ENCODE measurements at regions not wholly inside any gene's neighbourhood (a gene's known extent, or its start where the extent isn't known, plus 50 kb on each side); places are given as distances from the start of the nearest gene placed in this dataset.

DNA sequence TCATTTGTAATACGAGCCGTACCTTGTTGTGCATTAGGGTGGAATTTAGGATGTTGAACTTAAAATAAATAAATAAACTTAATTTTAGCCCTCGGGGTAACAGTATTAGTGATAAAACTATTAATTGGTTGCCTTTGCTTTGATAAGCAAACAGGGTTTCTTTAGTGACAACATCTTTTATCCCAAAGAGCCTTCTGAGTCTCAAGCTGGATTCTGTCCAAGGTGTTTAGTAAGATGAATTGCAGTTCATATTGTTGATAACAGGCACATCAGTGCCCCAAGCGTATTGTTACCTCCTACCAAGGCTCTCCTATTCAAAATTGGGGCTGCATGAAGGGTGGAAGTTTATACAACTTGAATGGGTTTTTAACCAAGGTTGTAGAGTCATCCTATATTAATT is 144.4 kb upstream of the CELF2 start:
- no peak for FAIRE-seq

DNA sequence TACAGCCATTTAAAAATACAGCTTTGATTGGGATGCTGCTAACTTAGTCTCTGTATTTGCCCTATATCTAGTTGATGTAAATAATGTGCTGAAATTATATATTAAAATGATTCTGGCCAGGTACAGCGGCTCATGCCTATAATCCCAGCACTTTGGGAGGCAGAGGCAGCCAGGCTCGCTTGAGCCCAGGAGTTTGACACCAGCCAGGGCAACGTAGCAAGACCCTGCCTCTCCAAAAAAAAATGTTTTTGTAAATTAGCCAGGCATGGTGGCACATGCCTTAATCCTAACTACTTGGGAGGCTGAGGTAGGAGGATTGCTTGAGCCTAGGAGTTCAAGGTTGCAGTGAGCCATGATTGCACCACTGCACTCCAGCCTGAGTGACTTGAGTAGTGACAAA is 143.8 kb upstream of the CELF2 start:
- no peak for FAIRE-seq

DNA sequence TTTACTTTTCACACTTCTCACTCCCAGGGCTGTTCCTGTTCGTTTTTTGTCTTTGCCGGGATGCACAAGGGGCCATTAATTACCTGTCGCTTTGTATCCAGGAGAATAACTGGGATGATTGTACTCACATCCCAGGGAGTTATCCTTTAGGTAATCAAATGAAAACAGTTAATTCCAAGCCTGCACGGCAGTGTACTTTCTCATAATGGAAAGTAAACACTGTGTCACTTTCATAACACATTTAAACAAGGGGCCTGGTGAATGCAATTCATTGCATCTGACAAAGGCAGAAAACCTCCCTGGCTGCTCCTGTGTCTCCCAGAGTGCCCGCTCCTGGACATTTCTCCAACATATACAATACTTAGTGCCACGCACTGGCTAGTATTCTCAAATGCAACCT is 138.7 kb upstream of the CELF2 start:
- no peak for FAIRE-seq

DNA sequence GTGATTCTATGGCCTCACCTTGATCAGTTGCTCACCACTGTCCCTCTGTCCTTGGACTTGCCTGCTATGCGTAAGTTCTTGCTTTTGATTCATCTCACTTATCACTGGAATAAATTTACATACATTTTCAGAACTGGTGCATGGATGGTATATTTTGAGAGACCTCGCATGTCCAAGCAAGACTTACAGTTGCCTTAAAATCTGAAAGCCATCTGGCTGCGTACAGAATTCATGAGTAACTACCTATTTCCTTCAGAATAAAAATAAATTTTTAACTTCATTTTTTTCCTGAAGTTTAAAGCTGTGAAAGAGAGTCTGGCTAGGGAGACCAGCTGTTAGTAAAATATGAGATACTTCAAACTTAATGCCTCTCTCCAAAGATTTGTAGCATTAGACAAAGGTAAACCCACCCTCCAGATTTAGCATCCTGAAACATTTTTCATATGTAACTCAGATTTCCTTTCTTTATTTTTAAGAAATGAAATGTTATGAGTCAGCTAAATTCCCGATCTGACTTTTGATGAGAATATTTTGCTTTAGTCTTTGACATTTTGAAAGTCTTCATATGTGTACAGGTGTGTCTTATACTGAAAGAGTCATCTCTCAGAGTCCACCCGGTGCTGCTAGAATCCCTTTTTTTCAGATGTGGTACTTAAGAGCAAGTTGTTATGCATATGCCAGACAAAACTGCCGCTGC is 136.4 kb upstream of the CELF2 start:
- FAIRE-seq = no peak

DNA sequence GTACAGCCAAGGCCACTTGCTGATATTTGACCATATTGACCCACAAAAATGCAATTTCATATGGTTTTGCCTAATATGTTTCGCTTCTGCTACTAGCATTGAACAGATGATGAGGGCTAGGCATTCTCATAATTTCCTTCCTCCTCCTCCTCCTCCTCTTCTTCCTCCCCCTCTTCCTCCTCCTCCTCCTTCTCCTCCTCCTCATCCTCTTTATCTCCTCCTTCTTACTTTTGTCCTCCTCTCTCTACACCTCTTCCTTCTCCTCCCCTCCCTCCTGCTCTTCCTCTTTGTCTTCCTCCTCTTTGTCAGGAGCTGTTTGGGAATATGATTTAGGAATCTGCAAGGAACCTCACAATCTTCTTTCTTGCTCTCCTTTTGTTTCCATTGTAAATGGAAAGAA is 133.9 kb upstream of the CELF2 start:
- no peak for FAIRE-seq

DNA sequence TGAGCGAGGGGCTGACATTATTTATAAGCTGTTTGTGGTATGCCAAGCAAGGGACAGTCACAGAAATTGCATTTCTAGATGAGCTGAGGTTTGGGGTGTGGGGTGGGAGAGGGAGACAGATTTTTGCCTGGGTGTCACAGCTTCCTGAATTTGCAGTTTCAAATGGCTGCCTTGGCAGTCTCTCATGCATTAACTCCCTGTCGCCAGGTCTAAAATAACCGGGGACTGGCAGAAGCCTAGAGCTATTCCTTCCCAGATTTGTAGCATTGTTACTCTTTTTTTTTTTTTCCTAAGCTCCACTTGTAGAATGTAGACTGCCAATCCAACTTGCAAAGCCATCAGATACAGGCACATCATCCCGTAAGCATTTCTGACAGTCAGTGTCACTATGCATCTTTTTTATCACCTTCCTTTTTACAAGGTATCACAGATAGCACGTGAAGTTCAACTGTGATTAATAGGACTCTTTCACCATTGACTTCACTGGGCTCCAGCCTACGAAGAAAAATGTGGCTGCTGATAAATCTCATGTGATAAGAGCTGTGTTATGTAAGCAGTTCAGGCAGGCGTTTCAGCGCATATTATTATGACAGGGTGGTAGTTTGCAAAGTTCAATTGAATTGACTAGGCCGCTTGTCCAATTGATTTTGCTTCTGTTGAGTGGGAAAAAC is 130.7 kb upstream of the CELF2 start:
- no peak for FAIRE-seq

DNA sequence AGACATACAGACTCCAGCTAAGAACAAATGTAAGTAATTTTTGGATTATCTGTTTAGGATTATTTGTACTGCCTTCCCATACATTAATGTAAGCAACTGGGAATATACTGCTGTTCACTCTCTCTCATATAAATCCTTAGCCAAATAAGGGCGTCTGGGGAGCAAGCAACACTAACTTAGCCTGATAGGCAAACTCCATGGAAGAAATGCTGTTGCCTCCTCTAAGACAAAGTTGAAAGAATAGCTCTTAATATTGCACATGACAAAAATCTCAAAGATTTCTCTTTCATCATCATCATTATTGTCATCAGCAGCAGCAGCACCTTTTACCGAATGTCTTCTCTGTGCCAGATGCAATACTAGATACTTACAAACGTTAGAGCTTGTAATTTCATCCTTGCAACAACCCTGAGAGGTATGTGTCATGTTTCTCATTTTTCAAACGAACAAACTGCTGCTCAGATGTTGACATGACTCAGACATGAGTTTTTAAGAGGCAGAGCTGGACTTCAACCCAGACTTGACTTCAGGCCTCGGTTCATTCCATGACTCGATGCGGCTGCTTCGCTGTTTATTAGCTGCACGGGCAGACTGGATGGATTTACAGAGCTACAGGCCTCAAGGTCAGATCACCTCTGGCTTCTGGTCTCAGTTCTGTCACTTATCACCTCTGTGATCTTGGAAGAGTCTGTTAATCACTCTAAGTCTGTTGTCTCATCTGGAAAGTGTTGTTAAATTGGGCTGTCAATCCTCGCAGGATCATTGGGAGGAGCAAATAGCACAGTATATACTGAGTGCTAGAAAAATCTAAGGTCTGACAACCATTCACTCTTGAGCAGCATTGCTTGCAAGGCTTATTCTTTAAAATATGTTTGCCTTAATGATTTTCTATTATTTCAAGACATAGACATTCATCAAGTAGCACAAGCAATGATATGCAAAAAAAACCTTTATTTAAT is 126.3 kb upstream of the CELF2 start:
- no peak for FAIRE-seq

DNA sequence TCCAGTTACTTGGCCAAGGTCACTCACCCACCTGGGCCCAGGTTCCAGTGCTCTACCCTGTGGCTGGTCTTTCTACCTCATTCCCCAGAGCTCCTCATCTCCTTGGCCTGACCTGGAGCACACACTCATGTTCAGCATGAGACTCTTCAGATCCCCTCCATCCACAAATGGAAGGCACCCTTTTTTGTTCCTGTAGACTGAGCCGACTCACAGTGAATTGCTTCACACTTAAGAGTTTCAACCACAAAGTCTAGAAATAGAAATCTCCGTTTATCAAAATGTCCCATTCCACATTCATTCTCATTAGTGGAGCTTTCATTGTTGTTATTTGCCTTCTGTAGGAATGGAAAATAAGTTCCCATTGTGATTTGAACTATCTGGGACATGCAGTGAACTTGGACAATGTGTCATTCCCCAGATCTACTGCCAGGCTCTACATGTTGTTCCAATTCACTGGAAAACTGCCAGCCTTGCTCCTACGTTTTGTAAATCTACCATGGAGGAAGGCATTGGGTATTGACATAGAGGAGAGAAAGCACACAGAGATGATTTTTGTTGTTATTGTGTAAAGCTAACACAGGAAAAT is 125.3 kb upstream of the CELF2 start:
- FAIRE-seq = no peak

DNA sequence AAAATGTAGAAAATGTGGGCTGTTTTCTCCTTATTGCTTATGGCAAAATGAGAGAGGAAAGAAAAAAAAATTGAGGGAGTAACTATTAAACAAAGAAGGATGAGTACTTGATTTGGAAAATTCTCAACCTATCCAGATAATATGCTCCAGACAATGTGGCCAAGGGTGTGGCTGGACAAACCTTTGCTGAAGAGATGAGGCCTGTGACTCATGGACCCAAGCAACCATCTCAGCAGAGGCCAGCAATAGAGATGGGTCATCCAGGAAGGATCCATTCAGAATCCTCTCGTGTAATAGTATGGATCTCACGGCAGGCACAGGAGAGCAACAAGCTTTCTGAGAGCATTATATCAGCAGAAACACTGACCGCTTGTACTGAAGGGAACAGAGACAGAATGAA is 120.3 kb upstream of the CELF2 start:
- no peak for FAIRE-seq

DNA sequence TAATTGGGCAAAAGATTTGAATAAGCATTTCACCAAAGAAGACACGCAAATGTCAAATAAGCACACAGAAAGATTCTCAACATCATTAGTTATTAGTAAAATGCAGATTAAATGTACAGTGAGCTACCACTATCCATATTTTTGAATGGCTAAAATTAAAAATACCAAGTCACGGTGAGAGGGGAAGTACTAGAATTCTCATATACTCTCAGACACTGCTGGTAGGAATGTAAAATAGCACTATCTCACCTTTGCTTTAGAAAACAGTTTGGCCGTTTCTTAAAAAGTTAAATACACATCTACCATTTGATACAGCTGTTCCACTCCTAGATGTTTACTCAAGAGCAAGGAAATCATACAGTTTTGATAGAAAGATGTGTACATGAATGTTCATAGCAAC is 115.8 kb upstream of the CELF2 start:
- FAIRE-seq = no peak

DNA sequence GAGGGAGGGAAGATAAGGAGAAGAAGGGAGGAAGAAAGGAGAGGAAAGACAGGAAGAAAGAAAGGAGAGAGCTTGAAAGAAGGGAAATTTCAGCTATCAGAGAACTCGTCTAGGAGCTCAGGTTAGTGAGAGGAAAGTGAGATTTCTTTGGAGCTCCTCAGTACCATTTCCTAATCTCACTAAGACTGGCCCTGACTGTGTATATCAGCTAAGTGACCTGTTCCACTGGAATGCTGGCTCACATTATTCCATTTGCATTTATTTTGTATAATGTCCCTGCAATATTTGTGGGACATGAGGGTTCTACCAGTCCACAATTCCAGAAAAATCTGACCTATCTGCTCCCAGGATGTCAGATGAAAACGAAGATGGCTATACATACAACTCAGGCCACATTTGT is 114.7 kb upstream of the CELF2 start:
- FAIRE-seq = no peak

DNA sequence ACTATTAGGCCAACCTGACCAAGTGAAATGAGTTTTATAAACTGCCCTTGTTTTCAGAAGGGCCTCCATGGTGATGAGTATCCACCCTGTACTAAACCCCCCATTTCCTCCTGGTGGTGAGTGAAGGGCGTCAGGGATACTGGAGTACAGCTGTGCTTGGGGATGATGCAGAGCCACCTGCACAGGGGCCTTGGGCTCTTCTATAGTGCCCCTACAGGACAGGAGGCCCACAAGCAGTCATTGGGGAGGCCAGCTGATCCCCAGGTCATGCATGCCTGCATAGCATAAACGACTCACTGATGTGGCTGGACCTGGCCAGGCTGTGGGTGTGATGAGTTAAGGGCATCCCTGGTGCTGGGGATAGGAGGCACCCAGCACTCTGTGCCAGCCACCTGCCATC is 114.1 kb upstream of the CELF2 start:
- no peak for FAIRE-seq

DNA sequence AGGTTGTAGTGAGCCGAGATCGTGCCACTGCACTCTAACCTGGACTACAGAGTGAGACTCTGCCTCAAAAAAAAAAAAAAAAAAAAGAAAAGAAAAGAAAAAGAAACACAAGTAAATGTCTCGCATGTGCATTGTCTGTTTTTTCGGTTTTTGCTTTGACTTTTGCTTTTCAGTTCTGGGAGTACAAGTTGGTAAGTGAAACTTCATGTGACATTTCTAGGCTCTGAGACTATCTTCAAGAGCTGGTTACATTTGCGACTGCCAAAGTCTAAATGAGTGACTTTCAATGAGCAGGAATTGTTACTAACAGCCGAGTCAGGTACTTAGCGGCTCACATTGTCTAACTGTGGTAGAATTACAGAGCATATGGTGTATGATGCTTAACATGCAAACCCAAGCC is 107.0 kb upstream of the CELF2 start:
- no peak for FAIRE-seq

DNA sequence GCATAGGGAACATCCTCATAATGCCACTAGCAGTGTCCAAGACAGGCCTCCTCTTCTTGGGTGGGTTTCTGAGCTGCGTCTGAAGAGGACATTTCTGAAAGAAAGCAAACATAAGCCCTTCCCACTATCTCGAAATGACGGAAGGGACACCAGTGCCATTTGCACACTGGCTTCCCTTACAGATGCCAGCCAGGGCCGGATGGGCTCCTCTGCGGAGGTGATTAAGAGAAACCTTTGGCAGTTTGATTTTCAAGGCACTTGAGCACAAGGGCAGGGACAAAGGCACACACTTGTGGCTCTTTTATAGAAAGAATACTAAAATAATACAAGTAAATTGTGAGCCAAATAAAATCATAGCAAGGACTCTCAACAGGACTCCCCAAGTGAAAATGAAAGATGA is 106.6 kb upstream of the CELF2 start:
- FAIRE-seq = no peak

DNA sequence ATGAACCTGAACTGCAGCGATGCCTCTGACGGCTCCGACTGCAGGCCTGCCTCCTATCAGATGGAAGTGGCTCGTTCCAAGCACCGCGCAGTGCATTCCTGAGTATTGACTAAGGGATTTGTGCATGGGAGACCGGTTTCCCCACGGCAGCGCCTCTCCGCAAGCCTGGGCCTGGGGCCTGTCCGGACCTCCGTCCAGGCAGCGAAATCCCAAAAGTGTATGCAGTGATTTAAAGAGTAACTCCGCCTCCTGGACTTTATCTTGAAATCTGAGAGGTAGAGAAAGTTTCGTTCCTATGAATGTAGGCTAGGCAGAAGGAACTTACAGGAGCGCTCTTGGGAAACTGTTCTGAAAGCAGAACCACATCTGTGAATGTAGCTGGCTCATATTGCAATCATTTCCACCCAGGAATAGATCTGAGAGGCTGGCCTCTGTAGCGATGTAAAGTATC is 106.2 kb upstream of the CELF2 start:
- no peak for FAIRE-seq

DNA sequence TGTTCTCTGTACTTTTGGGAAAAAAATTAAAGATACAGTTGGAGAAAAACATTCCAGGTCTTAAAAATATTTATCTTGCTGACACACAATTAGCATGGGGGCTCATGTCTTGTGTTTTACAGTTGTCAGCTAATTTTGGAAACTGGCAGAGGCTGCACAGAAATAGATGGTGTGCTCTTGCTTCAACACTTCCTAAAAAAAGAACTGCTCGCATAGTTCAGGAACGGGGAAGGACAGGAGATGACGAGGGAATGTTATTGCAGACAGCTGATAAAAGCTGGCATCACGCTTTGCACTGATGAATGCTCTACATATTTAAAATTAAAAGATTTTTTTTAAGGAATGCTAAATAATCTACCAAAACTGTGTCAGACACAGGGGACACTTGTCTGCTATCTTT is 103.5 kb upstream of the CELF2 start:
- no peak for FAIRE-seq

DNA sequence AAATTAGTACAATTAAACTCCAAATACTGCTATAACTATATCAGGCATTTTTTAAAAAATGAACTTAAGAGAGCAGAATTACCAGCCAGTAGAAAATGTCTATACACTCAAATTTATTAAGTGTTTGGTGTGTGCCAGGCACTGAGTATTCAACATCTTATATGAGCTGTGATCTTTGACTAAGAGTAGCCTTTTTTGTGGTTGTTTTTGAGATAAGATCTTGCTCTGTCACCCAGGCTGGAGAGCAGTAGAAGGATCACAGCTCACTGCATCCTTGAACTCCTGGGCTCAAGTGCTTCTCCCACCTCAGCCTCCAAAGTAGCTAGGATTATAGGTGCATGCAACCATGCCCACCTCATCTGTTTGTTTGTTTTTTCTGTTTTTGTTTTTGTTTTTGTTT is 102.5 kb upstream of the CELF2 start:
- FAIRE-seq = no peak

DNA sequence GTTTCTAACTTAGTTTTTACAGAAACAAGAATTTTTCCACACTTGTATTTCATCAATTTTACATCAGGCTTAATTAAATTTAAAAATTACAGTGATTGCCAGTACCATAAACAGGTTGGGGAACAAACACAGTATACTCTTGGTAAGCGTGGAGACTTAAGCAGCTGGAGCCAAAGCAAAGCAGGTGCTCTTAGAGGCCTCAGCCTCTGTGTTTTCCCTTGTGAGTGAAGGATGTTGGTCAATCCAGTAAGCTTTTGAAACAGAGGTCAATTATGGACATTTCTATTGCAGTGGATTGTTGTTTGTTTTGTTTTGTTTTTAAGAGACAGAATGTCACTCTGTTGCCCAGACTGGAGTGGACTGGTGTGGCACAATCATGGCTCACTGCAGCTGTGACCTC is 100.6 kb upstream of the CELF2 start:
- no peak for FAIRE-seq

DNA sequence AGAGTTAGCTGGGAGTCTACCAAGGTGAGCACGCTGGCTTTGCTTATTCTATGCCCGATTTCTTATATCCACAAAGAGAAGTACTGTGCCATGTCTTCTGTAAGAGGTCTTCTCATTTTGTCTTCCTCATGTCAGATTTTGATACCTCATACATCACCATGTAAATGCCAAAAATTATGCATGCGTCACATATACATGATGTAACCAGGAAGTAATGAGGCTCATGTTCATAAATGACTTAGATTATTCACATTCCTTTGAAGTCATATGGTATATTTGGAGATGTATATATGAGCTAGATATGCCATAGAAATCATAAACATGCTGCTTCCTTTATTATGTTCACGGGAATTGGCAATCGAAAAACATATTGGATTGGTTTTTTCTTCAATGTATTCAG is 97.7 kb upstream of the CELF2 start:
- FAIRE-seq = no peak

DNA sequence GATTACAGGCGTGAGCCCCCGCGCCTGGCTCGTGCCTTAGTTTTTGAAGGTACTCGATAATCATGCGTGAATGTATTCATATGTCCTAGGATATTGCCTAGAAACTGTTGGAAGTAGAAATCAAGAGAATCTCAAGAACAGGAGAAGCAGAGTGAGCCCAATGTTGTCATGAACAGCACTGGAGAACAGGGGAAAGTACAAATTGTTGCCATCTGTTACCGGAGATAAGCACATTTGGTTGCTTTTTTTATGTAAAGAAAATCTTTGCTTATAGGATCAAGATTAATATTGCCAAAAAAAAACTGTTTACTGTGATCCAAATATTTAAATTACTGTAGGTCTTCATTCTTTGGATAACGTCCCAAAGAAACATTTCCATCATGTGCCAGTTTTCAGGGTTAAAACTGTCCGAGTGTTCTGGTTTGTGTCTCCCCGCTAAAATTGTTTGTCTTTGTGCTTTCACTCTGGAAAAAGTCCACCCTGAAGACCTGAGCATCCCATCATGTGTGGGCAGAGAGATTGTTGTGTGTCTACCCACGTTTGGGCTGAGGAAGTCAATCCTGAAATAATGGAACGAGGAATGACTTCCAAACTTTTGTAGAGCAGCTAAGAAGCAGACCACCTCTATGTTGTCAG is 95.7 kb upstream of the CELF2 start:
- no peak for FAIRE-seq

DNA sequence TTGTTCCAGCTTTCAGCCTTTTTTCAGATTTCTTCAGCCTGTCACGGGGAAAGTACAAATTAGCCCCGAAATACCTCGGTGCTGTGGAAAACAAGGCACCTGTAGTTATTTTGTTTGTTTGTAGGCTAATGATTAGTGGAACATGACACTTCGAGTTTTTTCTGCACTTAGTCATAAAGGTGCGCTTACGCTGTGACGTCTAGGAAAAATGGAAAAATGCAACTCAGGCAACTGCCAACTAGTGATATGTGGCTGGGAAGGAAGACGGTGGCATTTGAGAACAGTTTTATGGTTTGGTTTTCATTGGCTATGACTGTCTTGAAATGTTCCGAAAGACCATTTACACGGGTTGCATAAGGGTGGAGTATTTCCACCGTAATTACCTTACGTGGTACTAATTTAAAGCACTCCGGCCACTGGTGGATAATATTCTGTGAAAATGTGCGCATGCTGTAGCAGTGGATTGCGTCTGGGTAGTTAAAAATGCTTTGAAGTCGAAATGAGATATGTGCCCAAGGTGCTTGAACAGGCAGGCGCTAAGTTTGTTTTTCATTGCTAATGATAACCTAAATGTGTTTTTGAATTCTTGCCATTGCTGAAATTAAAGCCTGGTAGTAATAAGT is 94.5 kb upstream of the CELF2 start:
- FAIRE-seq = no peak

DNA sequence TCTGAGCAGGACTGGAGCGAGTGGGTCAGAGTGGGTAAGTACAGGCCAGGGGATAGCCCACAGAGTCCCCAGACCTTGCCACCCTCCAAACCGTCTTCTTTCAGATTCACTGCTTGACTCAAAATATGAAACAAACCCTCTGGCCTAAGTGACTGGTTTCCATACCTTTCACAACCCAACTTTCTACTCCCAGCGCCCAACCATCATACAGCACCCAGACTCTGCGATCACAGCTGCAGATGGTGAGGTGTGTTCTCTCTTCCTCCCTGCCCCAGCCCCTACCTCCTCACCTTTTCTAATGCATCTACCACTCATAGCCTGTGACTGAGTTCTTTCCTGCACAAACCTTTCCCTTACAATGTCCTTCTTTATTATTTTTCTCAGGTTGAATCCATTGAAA is 92.0 kb upstream of the CELF2 start:
- FAIRE-seq = no peak

Measured in G401.6 (cell line).